HG02610 (cell line): ENCODE measurements at regions not wholly inside any gene's neighbourhood (a gene's known extent, or its start where the extent isn't known, plus 50 kb on each side); places are given as distances from the start of the nearest gene placed in this dataset.
"Not testable (repeated sequence)": the region's sequence is repeated elsewhere in the genome, so short reads cannot be mapped to it uniquely, and the experiment has no call there.

Experiments
- ATAC-seq: cut with Tn5 transposase; IDR thresholded peaks from one replicate; pipeline ENCODE4 v1.9.1; 2021; ENCODE audit warnings: mild to moderate bottlenecking, moderate library complexity; ENCODE audit not compliant: unreplicated experiment

DNA sequence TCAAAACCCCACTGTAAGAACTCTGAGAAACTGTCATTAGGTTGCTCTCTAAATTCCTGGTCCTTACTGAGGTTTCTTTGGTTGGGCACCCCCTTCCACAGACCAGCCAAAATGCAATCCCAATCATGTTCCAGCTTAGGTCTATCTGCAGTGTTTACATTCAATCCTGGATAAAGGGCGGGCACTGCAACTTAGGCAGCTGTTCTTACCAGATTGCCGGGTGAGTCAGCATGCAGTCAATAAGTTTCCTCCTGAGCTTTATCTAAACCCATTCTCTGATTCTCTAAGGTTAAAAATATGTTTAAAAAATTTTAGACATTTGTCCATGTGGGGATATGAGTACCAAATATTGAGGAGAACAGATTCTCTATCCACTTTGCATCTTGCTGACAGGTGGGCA lies 197.8 kb downstream of the HAO1 start:
- no peak for ATAC-seq

DNA sequence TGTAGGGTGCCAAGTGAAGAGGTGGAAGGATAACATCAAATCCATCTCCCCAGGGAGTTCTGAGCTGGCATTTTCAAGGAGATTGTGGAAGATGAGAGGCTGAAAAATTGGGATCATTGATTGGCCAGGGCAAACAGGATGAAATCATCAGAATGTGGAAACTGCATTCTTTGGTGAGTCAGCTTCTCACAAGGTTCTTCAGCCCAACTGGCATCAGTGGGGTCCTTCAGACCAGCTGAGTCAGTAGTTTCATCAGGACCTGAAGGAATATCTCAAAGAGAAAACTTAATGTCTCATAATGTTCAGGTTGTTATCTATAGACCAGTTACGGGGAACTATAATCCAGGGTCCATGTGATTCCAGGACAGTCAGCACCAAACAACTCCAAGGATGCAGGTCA lies 195.8 kb downstream of the HAO1 start:
- no peak for ATAC-seq

GRCh38 chr20:7748624-7749023 lies 191.6 kb downstream of the HAO1 start:
- ATAC-seq: no peak

- no peak for ATAC-seq
Measured at GRCh38 chr20:7754102-7754501, 186.2 kb downstream of the HAO1 start.

- no peak for ATAC-seq
Measured at GRCh38 chr20:7758406-7758805, 181.9 kb downstream of the HAO1 start.

DNA sequence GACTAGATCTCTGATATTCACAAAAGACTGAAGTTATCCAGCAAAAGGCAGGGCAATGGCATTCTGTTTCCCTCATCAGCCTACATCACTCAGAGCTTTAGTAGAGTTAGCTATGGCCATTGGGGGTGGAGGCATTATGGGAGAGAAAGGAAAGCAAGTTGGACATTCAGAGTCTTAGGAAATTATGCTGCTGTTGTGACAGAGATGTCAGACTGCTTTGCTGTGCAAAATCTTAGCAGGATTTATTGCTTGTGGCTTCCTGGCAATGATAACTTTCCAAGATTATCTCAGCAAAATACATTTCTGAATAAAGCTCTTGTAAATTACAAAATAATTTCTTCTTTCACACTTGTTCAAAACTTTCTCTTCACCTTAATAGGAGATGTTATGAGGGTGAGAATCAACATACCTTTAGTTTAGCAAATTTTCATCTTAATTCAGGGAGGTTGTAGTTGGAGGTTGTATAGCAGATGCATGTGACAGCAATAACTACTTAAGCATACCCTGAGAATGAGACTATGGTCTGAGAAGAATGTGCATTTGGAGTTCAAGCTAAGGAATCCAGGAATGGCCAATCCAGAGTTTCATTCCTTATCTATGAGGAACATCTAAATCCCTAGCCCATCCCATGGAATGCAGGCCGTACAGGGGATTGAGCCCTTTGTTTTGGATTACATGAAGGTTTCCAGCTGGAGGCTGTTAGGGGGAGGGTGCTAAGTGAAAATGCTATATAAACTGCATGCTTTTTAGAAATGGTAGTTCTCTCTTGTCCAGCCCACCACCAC lies 179.8 kb downstream of the HAO1 start:
- no peak for ATAC-seq

DNA sequence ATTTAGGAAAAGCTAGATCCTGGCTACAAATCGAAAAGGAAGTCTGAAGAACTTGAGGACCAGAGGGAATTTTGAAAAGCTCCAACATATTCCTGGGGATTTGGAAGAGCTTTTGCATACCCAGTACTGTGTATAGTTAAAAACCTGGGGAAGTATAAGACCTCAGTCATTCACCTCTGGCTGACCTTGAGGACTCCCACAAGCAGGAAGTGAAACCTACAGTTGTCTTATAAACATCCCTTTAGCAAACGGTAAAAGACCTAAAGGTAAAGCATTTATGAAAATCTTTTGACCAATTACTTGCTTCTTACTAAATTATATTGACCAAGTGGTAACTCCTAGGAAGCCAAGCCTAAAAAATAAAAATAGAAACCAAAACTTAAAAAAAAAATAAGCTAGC lies 175.0 kb downstream of the HAO1 start:
- ATAC-seq: peak; percentile 63

DNA sequence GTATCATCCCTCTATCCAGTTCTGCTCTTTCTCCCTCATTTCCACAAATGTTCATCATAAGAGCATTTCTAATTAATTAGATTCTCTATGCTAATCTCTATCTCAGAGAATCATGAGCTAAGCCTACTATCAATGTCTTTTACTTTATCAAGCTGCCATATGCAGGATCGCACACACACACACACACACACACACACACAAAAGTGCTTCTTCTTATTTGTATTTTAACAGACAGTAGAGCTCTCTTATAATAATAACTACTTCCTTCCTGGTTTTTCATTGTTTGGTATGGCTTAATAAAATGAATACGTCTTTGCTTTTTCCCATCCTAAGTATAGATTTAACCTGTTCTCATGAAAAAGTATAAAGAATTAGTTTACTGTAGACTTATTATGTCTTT lies 170.2 kb downstream of the HAO1 start:
- ATAC-seq: no peak

DNA sequence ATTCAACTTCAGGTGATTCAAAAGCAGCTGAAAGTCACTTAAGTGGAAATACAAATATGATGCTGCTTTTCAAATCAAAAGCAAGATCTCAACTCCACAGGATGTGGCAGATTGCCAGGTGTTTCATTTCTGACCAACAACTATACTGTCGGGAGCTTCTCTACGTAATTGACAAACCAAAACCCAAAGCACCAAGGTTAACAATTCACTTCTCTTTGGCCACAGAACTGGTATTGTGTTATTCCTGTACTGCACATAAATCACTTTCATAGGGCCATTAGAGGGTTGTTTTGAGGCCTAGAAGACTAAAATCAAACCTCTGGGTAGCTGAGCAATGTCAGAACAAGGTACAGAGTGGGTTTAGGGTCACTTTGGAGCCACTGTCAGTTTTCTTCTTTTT lies 169.7 kb downstream of the HAO1 start:
- peak; percentile 96 for ATAC-seq

DNA sequence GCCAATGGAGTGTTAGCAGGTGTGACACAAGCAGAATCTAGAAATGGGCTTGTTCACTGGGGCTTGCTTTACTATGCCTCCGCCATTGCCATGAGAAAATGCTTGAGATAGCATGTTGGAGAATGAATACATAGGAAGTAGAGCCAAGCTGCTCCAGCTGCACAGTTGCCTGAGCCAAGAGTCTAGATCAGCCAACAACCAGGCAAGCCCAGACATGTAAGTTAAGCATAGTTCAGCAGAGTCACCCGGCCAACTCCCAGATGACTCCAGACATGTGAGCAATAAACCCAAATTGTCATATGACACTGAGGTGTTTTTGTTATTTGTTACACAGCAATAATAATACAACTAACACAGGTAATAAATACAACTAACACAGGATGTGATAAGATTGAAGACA lies 167.9 kb downstream of the HAO1 start:
- ATAC-seq: no peak

GRCh38 chr20:7773511-7773910 lies 166.7 kb downstream of the HAO1 start:
- ATAC-seq: no peak

- ATAC-seq: no peak
Measured at GRCh38 chr20:7775072-7775471, 165.2 kb downstream of the HAO1 start.

DNA sequence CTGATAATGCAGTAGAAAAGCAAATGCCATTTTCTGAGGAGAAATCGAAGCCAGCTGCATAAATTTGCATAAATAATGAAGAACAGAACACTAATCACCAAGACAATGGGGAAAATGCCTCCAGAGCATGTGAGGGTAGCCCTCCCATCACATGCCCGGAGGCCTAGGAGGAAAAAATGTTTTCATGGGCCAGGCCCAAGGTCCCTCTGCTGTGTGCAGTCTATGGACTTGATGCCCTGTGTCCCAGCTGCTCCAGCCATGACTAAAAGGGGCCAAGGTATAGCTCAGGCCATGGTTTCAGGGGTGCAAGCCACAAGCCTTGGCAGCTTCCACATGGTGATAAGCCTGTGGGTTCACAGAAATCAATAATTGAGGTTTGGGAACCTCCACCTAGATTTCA lies 164.1 kb downstream of the HAO1 start:
- no peak for ATAC-seq

GRCh38 chr20:7790189-7790588 lies 150.1 kb downstream of the HAO1 start:
- ATAC-seq: no peak

DNA sequence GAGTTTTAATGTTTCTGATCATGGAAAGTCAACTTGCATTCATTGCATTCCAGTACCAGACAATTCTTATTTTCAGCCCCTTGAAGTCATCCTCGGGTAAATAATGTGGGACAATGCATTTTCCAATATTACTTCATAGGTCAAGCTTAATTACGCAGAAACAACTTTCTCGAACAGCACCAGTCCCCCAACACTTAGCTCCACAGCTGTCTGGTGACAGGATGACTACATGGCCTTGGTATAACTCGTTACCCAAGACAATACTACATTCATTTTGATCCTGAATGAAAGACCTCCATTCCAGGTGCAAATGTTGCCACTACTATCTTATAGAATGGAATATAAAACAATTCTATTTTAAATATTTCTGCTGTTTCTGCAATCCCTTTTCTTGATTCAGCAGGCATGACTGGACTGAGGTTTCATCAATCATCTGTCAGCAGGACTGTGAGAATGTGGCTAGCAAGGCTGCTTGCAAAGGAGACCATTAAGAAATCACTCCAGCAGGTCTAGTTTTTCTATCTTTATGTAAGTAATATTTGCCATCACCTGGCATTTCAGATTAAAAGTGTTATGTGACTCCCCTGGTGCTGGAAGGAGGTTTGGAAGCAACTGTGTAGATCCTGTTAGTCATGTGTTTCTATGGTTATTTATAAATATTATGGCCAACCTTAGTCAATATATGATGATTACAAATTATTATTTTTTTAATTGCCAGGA lies 147.9 kb downstream of the HAO1 start:
- ATAC-seq: no peak

- no peak for ATAC-seq
Measured at GRCh38 chr20:7798176-7798575, 142.1 kb downstream of the HAO1 start.

DNA sequence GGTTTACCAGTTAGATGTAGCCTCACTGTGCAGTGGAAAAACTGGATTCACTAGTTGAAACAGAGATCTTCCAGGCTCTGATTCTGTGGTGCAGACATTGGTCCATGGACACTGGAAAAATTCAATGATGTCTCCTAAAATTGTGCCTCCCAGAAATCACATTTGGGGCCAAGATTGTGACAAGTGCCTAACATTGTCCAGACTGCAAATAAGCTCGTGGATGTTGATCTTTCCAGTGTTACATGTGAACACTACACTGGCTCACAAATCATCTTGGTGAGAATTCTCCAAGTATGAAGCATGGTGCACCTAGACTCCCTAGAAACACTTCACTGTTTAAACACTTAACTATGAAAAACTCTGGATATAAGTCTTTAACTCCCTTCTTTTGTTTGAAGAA lies 140.4 kb downstream of the HAO1 start:
- no peak for ATAC-seq

- ATAC-seq: not testable (repeated sequence)
Measured at GRCh38 chr20:7803411-7804151, 136.7 kb downstream of the HAO1 start.

DNA sequence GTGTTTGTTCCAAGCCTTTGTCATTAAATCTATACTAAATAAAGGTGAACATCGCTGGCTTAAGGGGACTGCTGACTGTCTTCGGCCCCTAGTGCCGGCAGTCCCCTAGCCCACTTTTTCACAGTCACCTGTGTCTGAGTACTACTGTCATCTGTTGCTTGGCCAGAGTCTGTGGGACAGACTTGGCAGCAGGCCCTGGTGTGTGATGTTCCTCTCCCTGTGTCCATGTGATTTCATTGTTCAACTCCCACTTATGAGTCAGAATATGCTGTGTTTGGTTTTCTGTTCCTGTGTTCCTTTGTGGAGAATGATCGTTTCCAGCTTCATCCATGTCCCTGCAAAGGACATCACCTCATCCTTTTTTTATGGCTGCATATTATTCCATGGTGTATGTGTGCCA lies 133.4 kb downstream of the HAO1 start:
- no peak for ATAC-seq

- ATAC-seq: no peak
Measured at GRCh38 chr20:7817286-7817685, 123.0 kb downstream of the HAO1 start.

DNA sequence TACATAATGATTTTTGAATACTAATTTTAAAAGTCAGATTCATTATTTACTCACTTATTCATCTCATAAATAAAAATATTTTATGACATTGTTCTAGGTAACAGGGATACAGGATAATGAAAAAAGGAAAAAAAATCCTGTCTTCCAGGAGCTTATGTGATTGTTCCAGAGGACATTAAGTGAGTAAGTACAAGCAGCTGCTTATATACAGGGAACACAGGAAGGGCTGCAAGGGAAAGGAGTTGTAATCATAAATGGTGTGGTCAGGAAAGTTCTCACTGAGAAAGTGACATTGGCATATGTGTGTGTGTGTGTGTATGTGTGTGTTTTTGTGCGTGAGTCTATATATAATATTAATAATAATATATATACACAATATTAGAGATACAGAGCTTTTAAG lies 121.8 kb downstream of the HAO1 start:
- ATAC-seq: no peak

DNA sequence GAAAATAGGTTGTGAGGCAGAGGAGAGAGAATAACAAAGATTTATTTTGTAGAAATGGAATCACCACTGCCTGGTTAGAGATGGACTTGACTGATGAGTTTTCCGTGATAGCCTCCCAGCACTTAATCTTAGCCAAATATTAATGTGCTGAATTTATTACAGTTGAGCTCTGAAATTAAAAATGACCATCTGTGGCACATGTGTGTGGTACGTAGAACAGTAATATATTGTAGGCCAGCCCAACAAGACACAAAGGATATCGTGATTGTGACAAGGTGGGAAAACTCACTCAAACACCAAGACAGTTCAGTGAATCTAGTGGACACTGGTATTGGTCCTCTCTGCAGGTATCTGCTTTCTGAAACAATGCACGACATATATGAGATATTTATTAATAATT lies 119.4 kb downstream of the HAO1 start:
- no peak for ATAC-seq
